SK-N-MC (cell line): ENCODE measurements at regions not wholly inside any gene's neighbourhood (a gene's known extent, or its start where the extent isn't known, plus 50 kb on each side); places are given as distances from the start of the nearest gene placed in this dataset.

Experiments used
- DNase-seq: peaks from one replicate; pipeline ENCODE4 v3.0.0-alpha.2; 2011; ENCODE audit warnings: low read depth, low spot score
- H3K27ac ChIP-seq: fragments of 200-600 bp; sonication (generic); 2 replicates; pipeline ENCODE4 v1.5.1; 2016; ENCODE audit warnings: mixed run types
- H3K36me3 ChIP-seq: fragments of 200-600 bp; sonication (generic); 2 replicates; pipeline ENCODE4 v1.6.1; 2017; ENCODE audit warnings: antibody characterized with exemption, low read length, mixed read lengths; ENCODE audit not compliant: insufficient read depth
- H3K4me3 ChIP-seq: fragments of 200-600 bp; sonication (generic); 2 replicates; pipeline ENCODE4 v1.5.1; 2016
- H3K9ac ChIP-seq: fragments of 200-600 bp; sonication (generic); 2 replicates; pipeline ENCODE4 v1.8.0; 2017; ENCODE audit warnings: mixed run types, mixed read lengths; ENCODE audit not compliant: insufficient read length
- H3K9me3 ChIP-seq: fragments of 200-600 bp; sonication (generic); 2 replicates; pipeline ENCODE4 v1.6.1; 2017; ENCODE audit warnings: low read depth, mild to moderate bottlenecking, antibody characterized with exemption, low read length, moderate library complexity, mixed read lengths
- EZH2 ChIP-seq: fragments of 200-600 bp; sonication (generic); IDR thresholded peaks from one replicate; pipeline ENCODE4 v1.6.1; 2017; ENCODE audit warnings: antibody characterized with exemption
- FOXP2 ChIP-seq: optimal IDR thresholded peaks from 2 replicates; pipeline ENCODE3; 2011; ENCODE audit warnings: mild to moderate bottlenecking, moderate library complexity; ENCODE audit not compliant: insufficient read depth; ENCODE audit errors: extremely low read length, control extremely low read depth
- POLR2AphosphoS5 ChIP-seq: IDR thresholded peaks from 2 replicates; pipeline ENCODE4 v1.6.1; 2012; ENCODE audit warnings: mild to moderate bottlenecking, low read depth, low read length, borderline replicate concordance

GRCh38 chr16:72284042-72284789, 112.3 kb upstream of the PMFBP1 start:
- no peak for TF ChIP-seq POLR2AphosphoS5
- no peak for TF ChIP-seq FOXP2
- TF ChIP-seq EZH2, result no peak
- H3K9me3 ChIP-seq, result no peaks in the 10 kb centered on the region
- no peaks in the 10 kb centered on the region for H3K36me3 ChIP-seq
- DNase-seq, result no peak
- no peak overlapping the region for H3K27ac ChIP-seq
- H3K9ac ChIP-seq, result no peak overlapping the region
- no peak overlapping the region for H3K4me3 ChIP-seq

- no peaks in the 10 kb centered on the region for H3K9me3 ChIP-seq
- H3K36me3 ChIP-seq, result no peaks in the 10 kb centered on the region
- no peak for TF ChIP-seq FOXP2
- no peak for TF ChIP-seq EZH2
- TF ChIP-seq POLR2AphosphoS5, result no peak
- DNase-seq, result no peak
- no peak overlapping the region for H3K9ac ChIP-seq
- H3K27ac ChIP-seq, result no peak overlapping the region
- H3K4me3 ChIP-seq, result no peak overlapping the region
Measured at GRCh38 chr16:72282362-72282761, 110.4 kb upstream of the PMFBP1 start.

- no peaks in the 10 kb centered on the region for H3K9me3 ChIP-seq
- no peak for TF ChIP-seq EZH2
- no peak for TF ChIP-seq POLR2AphosphoS5
- TF ChIP-seq FOXP2, result no peak
- H3K4me3 ChIP-seq, result no peak overlapping the region
- no peak overlapping the region for H3K27ac ChIP-seq
- no peak overlapping the region for H3K9ac ChIP-seq
- no peak for DNase-seq
- H3K36me3 ChIP-seq, result no peaks in the 10 kb centered on the region
Measured at GRCh38 chr16:72278301-72278700, 106.3 kb upstream of the PMFBP1 start.

DNA sequence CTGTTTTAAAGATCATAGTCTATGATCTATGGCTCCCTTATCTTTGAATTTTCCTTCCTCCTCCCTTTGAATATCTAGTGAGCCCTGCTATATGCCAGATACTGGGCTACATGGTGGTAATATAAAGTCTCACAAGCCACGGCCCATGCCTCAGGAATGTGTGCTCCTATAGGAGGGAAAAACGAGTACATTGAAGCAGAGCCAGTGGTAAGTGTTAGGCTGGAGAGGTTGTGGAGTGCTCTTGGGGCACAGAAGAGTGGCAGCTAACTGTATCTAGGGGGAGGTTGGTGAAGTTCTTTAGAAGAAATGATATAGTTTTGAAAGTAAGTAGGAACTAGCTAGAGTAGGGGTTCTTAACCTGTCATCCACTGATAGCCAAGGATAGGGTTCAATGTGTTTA, 105.8 kb upstream of the PMFBP1 start:
- H3K27ac ChIP-seq, result no peak overlapping the region
- DNase-seq, result no peak
- TF ChIP-seq FOXP2 (no peak), POLR2AphosphoS5 (no peak), EZH2 (no peak)
- no peak overlapping the region for H3K9ac ChIP-seq
- no peaks in the 10 kb centered on the region for H3K9me3 ChIP-seq
- H3K4me3 ChIP-seq, result no peak overlapping the region
- no peaks in the 10 kb centered on the region for H3K36me3 ChIP-seq

- H3K27ac ChIP-seq, result no peak overlapping the region
- TF ChIP-seq POLR2AphosphoS5 (no peak), EZH2 (no peak), FOXP2 (no peak)
- H3K4me3 ChIP-seq, result no peak overlapping the region
- no peak overlapping the region for H3K9ac ChIP-seq
- no peaks in the 10 kb centered on the region for H3K36me3 ChIP-seq
- H3K9me3 ChIP-seq, result no peaks in the 10 kb centered on the region
- DNase-seq, result no peak
Measured at GRCh38 chr16:72271699-72272240, 99.8 kb upstream of the PMFBP1 start.

GRCh38 chr16:72270531-72270930, 98.6 kb upstream of the PMFBP1 start:
- H3K36me3 ChIP-seq, result no peaks in the 10 kb centered on the region
- no peak for DNase-seq
- no peak overlapping the region for H3K9ac ChIP-seq
- no peaks in the 10 kb centered on the region for H3K9me3 ChIP-seq
- no peak overlapping the region for H3K27ac ChIP-seq
- no peak overlapping the region for H3K4me3 ChIP-seq
- TF ChIP-seq EZH2 (no peak), POLR2AphosphoS5 (no peak), FOXP2 (no peak)

- TF ChIP-seq FOXP2 (no peak), EZH2 (no peak), POLR2AphosphoS5 (no peak)
- no peak overlapping the region for H3K27ac ChIP-seq
Measured at GRCh38 chr16:72266836-72267235, 94.9 kb upstream of the PMFBP1 start.

DNA sequence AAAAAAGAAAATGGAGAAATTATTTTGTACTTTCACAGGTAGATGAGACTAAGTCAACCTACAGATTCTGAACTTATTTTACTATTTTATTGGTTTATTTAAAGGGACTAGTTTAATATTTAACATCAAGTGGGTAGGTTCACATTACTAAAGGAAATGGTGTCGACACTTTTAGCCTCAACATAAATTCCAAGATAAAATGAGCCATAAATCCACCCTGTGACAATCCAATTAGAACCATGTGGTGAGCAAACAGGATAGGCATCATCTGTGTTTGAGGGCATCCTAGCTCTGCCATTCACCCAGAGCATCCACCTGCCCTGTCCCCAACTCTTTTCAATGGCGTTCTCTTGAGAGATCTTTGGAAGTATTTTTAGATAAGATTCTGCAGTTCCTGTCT, 92.8 kb upstream of the PMFBP1 start:
- Histone ChIP-seq H3K9me3 (no peaks in the 10 kb centered on the region), H3K4me3 (no peak overlapping the region), H3K27ac (no peak overlapping the region), H3K36me3 (no peaks in the 10 kb centered on the region), H3K9ac (no peak overlapping the region)
- no peak for TF ChIP-seq EZH2
- TF ChIP-seq POLR2AphosphoS5, result no peak
- no peak for TF ChIP-seq FOXP2
- DNase-seq, result no peak

More at GRCh38 chr16:72266836-72267235, 94.9 kb upstream of the PMFBP1 start:
- H3K9ac ChIP-seq, result no peak overlapping the region
- H3K9me3 ChIP-seq, result no peaks in the 10 kb centered on the region
- H3K4me3 ChIP-seq, result no peak overlapping the region
- H3K36me3 ChIP-seq, result no peaks in the 10 kb centered on the region
- no peak for DNase-seq

GRCh38 chr16:72262711-72263110, 90.8 kb upstream of the PMFBP1 start:
- Histone ChIP-seq H3K9ac (no peak overlapping the region), H3K4me3 (no peak overlapping the region), H3K27ac (no peak overlapping the region), H3K36me3 (no peaks in the 10 kb centered on the region), H3K9me3 (no peaks in the 10 kb centered on the region)
- DNase-seq, result no peak
- TF ChIP-seq EZH2, result no peak
- TF ChIP-seq FOXP2, result no peak
- TF ChIP-seq POLR2AphosphoS5, result no peak
